GM23248 (cell line): ENCODE measurements at regions not wholly inside any gene's neighbourhood (a gene's known extent, or its start where the extent isn't known, plus 50 kb on each side); places are given as distances from the start of the nearest gene placed in this dataset.

Source experiments
- EZH2 ChIP-seq: fragments of 200-600 bp; sonication (generic); IDR thresholded peaks from 2 replicates; pipeline ENCODE4 v1.6.1; 2018; ENCODE audit warnings: antibody characterized with exemption, mild to moderate bottlenecking; ENCODE audit not compliant: insufficient read depth, poor library complexity, severe bottlenecking
- EZH2phosphoT487 ChIP-seq: fragments of 200-600 bp; sonication (generic); IDR thresholded peaks from 2 replicates; pipeline ENCODE4 v1.6.1; 2018; ENCODE audit warnings: antibody characterized with exemption, moderate library complexity, mild to moderate bottlenecking, low read depth; ENCODE audit not compliant: insufficient read depth

DNA sequence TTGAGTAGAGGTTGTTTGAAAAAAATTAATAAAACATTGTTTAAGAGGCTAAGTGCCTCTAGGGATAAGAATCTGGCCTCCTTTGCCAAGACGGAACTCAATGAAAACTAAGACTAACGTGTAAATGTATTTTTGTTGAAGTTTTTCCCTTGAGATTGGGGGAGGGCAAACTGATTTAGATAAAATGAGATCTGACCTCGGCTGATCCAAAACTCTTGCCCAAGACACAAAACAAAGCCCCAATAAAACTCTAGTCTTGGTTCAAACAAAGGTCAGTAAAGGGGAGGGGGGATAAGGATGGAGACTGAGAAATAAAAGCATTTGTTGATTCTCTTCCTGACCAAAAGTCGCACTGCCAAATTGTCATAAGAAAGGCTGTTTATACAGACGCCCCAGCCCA is 134.8 kb upstream of the DPT start:
- no peak for TF ChIP-seq EZH2
- no peak for TF ChIP-seq EZH2phosphoT487
